ENCODE measurements at regions not wholly inside any gene's neighbourhood (a gene's known extent, or its start where the extent isn't known, plus 50 kb on each side); places are given as distances from the start of the nearest gene placed in this dataset.

DNA sequence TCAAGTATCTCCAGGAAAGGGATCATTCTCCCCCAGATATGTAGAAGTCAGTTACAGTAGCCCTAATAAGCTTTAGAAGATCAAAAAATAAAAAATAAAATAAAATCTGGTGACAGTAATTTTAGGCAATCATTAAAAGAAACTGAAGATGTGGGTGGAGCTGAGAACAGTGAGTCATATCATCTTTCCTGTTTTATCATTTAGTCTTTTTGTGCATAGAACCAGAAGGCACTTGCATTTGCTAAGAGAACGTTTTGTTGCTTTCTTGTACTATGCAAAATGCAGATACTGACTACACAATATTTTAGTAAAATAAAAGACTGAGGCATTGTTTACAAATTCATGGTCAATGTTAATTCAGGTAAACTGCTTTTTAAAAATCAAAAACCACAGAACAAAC lies 497.4 kb upstream of the EPHA7 start:
- DNase-seq (ENCODE audit: insufficient read length, low spot score) (no peak), FAIRE-seq (no peak)
- TF ChIP-seq, protein P1, sequence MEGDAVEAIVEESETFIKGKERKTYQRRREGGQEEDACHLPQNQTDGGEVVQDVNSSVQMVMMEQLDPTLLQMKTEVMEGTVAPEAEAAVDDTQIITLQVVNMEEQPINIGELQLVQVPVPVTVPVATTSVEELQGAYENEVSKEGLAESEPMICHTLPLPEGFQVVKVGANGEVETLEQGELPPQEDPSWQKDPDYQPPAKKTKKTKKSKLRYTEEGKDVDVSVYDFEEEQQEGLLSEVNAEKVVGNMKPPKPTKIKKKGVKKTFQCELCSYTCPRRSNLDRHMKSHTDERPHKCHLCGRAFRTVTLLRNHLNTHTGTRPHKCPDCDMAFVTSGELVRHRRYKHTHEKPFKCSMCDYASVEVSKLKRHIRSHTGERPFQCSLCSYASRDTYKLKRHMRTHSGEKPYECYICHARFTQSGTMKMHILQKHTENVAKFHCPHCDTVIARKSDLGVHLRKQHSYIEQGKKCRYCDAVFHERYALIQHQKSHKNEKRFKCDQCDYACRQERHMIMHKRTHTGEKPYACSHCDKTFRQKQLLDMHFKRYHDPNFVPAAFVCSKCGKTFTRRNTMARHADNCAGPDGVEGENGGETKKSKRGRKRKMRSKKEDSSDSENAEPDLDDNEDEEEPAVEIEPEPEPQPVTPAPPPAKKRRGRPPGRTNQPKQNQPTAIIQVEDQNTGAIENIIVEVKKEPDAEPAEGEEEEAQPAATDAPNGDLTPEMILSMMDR (IDR thresholded peaks at IDR 0.05; ENCODE audit: insufficient read depth, missing control alignments) = no peak

DNA sequence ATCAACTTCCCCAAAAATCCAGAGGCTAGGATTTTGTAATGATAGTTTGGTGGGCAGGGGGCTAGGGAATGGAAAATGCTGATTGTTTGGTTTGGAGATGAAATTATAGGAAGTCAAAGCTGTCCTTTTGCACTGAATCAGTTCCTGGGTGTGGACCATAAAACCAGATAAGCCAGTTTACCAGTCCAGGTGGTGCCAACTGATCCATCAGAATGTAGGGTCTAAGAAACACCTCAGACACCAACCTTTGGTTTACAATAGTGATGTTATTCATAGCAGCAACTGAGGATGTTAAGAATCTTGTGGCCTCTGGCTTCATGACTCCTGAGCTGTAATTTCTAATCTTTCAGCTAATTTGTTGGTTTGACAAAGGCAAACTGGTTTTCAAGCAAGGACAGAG lies 496.6 kb upstream of the EPHA7 start:
- TF ChIP-seq, protein P1 (IDR thresholded peaks at IDR 0.05; ENCODE audit: insufficient read depth, missing control alignments) = no peak

DNA sequence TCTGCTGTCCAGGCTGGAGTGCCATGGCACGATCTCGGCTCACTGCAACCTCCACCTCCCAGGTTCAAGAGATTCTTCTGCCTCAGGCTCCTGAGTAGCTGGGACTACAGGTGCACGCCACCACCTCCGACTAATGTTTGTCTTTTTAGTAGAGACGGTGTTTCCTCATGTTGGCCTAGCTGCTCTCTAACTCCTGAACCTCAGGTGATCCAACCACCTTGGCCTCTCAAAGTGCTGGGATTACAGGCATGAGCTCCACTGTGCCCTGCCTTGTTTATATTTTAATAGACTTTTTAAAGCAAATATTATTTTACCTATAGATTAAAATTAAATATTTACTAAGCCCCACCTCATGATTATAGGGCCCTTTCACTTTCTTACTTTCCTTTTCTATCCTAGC lies 483.2 kb upstream of the EPHA7 start:
- TF ChIP-seq, protein P1 (IDR thresholded peaks at IDR 0.05; ENCODE audit: insufficient read depth, missing control alignments) = no peak
- DNase-seq (ENCODE audit: insufficient read length, low spot score) (no peak), FAIRE-seq (no peak)

More for the DNA sequence above, 496.6 kb upstream of the EPHA7 start:
- FAIRE-seq = no peak
- DNase-seq (ENCODE audit: insufficient read length, low spot score) = no peak

DNA sequence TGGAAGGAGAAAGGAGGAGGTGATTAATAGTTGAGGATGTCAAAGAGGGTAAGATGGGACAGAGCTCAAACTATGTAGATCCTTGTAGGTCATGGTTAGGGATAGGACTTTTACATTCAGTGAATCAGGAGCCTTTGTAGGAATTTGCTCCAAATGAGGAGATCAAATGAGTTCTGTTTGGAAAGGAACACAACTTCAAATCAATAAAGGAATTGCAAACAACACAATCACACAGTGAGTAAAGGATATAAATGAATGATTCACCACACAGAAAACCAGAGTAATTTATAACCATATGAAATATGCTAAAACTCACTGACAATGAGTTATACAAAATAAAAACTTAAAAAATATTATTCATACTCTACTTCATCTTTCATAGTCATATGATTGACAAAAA lies 480.8 kb upstream of the EPHA7 start:
- DNase-seq (ENCODE audit: insufficient read length, low spot score) (no peak), FAIRE-seq (no peak)
- TF ChIP-seq, protein P1 (IDR thresholded peaks at IDR 0.05; ENCODE audit: insufficient read depth, missing control alignments) = no peak

DNA sequence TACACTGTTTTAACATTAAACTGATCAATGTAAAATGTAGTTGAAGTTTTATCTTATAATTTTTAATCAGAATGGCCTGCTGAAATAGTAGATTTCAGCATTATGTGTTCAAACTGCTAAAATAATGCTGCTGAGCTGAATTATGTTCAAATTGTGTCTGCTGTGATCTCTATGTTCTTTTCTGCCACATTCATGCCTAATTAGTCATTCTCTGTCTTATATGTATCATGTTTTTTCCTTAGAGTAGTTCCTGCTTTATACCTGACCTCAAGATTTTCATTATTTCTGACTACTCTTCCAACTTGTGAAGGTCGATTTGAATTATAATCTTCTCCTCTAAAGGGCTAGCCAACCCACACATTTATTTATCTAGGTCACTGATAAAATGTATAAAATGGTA lies 476.7 kb upstream of the EPHA7 start:
- TF ChIP-seq, protein P1 (IDR thresholded peaks at IDR 0.05; ENCODE audit: insufficient read depth, missing control alignments) = no peak
- DNase-seq (ENCODE audit: insufficient read length, low spot score) (no peak), FAIRE-seq (no peak)

DNA sequence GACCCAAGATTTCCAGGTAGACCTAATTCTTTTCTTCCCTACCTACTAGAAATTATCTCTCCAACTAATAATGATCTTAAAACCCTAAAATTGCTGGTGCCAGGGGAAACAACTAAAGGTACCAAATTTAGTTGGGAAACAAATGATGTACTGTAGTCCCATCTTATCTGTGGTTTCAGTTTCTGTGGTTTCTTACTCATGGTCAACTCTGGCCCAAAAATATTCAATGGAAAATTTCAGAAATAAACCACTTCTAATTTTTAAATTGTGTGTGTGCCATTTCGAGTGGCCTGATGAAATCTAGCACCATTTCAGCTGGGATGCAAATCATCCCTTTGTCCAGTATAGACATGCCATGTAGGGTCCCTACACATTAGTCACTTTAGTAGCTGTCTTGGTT lies 475.2 kb upstream of the EPHA7 start:
- no peak for DNase-seq (ENCODE audit: insufficient read length, low spot score)
- TF ChIP-seq, protein P1 (IDR thresholded peaks at IDR 0.05; ENCODE audit: insufficient read depth, missing control alignments) = no peak
- FAIRE-seq = no peak

DNA sequence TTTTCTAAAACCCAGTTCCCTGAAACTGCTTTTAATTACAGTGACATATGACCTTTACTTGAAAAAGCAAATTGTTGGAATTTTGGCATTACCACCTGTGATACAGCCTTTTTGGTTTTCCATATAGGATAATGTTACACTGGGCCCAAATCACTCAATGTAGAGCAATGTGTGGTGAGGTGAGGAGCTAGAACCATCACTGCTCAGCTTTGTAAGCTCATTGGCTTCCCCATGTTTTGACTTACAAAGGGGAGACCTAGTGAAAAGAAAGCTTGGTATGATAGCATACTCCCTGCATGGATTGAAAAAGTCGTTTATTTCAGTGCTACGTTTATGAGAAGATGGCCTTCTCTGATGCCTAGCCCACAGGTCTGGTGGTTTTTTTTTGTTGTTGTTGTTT lies 470.4 kb upstream of the EPHA7 start:
- no peak for DNase-seq (ENCODE audit: insufficient read length, low spot score)
- no peak for FAIRE-seq
- TF ChIP-seq, protein P1 (IDR thresholded peaks at IDR 0.05; ENCODE audit: insufficient read depth, missing control alignments) = no peak

All from D721Med (cell line).